AG10803 (cell line): ENCODE measurements at regions not wholly inside any gene's neighbourhood (a gene's known extent, or its start where the extent isn't known, plus 50 kb on each side); places are given as distances from the start of the nearest gene placed in this dataset.
A peak's percentile ranks its signal among the peaks of the same experiment; 100 is the strongest.

Experiments used
- DNase-seq: peaks from one replicate; pipeline ENCODE4 v3.0.0; 2010; ENCODE audit warnings: low read depth
- H3K4me3 ChIP-seq: 2 replicates; pipeline ENCODE4 v1.5.1; 2011; ENCODE audit warnings: mild to moderate bottlenecking, low read length, control low read depth
- TF ChIP-seq, protein P1 (sequence below): conservative IDR thresholded peaks from 2 replicates; pipeline ENCODE4 v1.5.1; 2011; ENCODE audit warnings: mild to moderate bottlenecking, low read length, control low read depth, inconsistent platforms

DNA sequence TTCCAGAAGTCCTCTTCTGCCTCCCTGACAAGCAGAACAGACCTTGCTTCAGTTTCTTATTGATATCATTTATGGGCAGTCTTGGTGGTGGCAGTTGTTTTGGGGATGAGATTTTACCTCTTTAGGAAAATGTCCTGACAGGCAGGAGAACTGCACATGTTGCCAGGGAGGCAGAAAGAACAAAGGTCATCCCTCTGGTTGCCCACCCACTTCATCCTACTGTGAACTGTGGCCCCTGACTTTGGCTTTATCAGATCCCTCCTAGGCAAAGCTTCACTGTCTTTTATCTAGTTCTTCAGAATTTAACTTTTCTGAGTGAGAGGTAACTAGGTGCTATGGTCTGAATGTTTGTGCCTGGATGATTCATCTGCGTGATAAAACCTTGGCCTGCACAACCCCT is 2071.3 kb upstream of the CELF4 start:
- no peak for DNase-seq
- TF ChIP-seq, protein P1, sequence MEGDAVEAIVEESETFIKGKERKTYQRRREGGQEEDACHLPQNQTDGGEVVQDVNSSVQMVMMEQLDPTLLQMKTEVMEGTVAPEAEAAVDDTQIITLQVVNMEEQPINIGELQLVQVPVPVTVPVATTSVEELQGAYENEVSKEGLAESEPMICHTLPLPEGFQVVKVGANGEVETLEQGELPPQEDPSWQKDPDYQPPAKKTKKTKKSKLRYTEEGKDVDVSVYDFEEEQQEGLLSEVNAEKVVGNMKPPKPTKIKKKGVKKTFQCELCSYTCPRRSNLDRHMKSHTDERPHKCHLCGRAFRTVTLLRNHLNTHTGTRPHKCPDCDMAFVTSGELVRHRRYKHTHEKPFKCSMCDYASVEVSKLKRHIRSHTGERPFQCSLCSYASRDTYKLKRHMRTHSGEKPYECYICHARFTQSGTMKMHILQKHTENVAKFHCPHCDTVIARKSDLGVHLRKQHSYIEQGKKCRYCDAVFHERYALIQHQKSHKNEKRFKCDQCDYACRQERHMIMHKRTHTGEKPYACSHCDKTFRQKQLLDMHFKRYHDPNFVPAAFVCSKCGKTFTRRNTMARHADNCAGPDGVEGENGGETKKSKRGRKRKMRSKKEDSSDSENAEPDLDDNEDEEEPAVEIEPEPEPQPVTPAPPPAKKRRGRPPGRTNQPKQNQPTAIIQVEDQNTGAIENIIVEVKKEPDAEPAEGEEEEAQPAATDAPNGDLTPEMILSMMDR: no peak
- H3K4me3 ChIP-seq: no peak overlapping the region

DNA sequence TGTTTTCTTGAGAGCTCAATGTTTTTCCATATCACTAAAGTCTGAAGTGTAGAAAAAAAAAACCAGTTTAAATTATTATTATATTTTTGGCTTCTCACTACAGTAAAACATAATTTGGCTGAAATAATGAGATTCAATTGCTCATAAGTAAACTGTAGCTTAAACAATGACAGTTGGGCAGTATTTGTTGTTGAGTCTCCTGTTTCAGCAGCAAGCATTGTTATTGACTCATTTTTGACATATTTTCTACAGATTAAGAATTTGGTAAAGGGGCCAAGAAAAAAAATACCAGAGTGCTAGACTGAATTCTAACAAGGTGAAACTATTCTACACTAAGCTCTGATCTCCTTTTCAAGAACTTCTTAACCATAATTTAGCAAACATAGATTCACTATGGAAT is 2070.4 kb upstream of the CELF4 start:
- peak; percentile 20 for DNase-seq
- H3K4me3 ChIP-seq: no peak overlapping the region
- TF ChIP-seq, protein P1: no peak

DNA sequence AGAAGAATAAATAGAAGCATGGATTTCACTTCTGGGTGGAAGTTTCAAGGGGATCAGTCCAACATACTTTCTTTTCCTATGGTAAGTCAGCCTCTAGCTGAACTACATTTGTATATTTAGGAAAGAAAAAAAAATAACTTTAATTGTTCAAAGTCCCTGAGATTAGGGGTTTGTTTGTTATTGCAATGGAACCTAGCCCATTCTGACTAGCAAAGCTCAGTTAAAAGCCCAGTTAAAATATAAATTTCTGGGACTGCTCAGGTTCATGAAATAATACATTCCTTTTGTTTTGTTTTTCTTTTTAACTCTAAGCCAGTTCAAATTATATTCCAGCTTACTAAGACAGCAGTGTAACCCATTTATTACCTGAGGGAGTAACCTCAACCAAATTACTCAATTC is 2069.6 kb upstream of the CELF4 start:
- DNase-seq: no peak
- TF ChIP-seq, protein P1: no peak
- H3K4me3 ChIP-seq: no peak overlapping the region

DNA sequence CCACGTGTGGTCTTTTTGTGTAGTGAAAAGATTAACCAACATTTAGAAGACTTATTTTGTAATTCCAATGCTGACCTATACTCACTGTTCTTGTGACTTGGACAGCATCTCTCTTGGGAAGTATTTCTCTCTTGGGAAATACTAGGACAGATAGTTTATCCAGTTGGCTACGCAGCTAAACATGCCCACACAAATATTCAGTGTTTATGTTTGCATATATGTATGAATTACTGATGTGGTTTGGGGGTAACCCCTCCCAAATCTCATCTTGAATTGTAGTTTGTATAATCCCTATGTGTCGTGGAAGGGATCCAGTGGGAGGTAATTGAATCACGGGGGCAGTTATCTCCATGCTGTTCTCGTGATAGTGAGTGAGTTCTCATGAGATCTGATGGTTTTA is 2062.3 kb upstream of the CELF4 start:
- TF ChIP-seq, protein P1: no peak
- no peak for DNase-seq
- H3K4me3 ChIP-seq: no peak overlapping the region

DNA sequence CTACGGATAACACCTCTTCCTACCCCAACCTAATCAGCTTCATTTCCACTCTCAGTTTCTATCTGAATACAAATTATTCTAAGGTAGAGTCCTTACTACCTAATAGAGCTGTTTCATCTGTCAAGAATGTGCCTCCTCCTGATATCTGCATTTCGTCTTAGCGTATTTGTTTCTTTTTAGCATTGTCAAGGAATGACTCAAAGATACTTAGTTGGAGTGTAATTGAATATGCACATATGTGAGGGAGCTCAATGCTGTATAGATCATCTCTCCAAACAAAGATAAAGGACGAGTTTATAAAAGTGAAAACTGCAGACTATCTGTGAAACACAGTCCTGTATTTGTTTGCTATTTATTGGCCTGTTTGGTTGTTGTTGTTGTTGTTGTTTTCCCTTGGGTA is 2059.4 kb upstream of the CELF4 start:
- no peak overlapping the region for H3K4me3 ChIP-seq
- no peak for DNase-seq

DNA sequence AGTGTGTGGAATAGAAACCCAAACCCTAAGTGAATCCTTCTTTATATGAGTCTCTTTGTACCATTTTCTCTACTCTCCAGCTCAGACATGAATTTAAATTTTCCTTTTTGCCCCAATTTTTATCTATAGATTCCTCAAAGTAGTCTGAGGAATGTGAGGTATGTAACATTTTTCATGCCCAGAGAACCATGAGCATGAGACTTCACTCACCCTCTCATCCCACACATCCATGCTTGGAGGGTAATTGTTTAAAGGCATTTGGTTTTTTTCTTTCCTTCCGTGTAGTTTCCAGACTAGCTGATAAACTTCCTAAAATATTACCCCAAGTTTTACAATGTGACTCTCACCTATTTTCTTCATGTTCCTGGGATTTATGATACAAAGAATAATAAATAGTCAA is 2056.8 kb upstream of the CELF4 start:
- TF ChIP-seq, protein P1: no peak
- no peak for DNase-seq
- no peak overlapping the region for H3K4me3 ChIP-seq

More for the DNA sequence above, 2059.4 kb upstream of the CELF4 start:
- TF ChIP-seq, protein P1: no peak

DNA sequence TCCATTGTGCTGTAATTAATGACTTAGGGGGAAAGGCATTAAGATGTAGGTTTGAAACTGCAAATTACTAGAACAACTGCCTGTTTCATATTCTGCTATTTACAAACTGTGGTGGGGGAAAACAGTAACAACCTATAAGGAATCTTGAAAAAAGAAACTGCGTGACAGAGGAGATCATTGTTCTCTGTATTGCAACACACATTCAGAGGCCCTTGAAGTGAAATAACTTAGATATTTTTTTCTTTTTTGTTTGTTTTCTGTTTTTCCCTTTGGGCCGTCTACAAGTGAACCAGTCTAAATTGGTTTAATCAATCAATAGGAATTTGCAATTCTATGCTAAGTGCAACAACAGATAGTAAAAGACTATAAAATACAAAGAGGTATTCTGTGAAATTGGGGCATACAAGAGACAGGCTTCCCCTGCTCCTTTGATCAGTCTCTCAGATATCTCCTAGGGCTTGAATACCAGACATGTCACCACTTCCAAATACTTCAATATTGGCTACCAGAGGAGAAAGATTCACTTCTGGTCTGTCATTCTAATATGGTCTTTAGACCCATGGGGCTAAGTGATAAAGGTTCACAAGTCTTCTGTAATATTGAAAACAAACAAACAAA is 2055.1 kb upstream of the CELF4 start:
- TF ChIP-seq, protein P1: no peak
- no peak overlapping the region for H3K4me3 ChIP-seq
- no peak for DNase-seq
